K562 (cell line): ENCODE measurements at regions not wholly inside any gene's neighbourhood (a gene's known extent, or its start where the extent isn't known, plus 50 kb on each side); places are given as distances from the start of the nearest gene placed in this dataset.

Experiments
- CBX2 ChIP-seq: fragments of 200-600 bp; sonication (generic); IDR thresholded peaks from one replicate; pipeline ENCODE4 v1.6.1; 2012; ENCODE audit warnings: mild to moderate bottlenecking, low read length, inconsistent platforms; ENCODE audit not compliant: insufficient read depth, poor library complexity, severe bottlenecking
- ELF2 ChIP-seq: fragments of 250-450 bp; sonication (Bioruptor Pico); IDR thresholded peaks from 2 replicates; pipeline ENCODE4 v1.5.0; 2021; ENCODE audit warnings: mild to moderate bottlenecking
- ETV5 ChIP-seq: sonication (generic); formaldehyde crosslinking; IDR thresholded peaks from 2 replicates; pipeline ENCODE4 v1.4.0; 2020; ENCODE audit warnings: low read depth, mild to moderate bottlenecking, missing genetic modification reagents
- GABPB2 ChIP-seq: fragments of 250-450 bp; sonication (Bioruptor Pico); conservative IDR thresholded peaks from 2 replicates; pipeline ENCODE4 v1.5.1; 2021; ENCODE audit warnings: mild to moderate bottlenecking
- GMEB1 ChIP-seq: fragments of 250-450 bp; sonication (Bioruptor Pico); IDR thresholded peaks from 2 replicates; pipeline ENCODE4 v1.4.0; 2020; ENCODE audit warnings: mild to moderate bottlenecking
- HCFC1 ChIP-seq: IDR thresholded peaks from 2 replicates; pipeline ENCODE4 v1.6.1; 2012; ENCODE audit warnings: low read depth, low read length, improper control_type of control experiment
- HOXB6 ChIP-seq: fragments of 250-450 bp; sonication (Bioruptor Pico); IDR thresholded peaks from 2 replicates; pipeline ENCODE4 v1.5.1; 2022; ENCODE audit warnings: mild to moderate bottlenecking, borderline replicate concordance
- OTX1 ChIP-seq: fragments of 450-650 bp; formaldehyde crosslinking; IDR thresholded peaks from 2 replicates; pipeline ENCODE4 v1.4.0; 2022; ENCODE audit warnings: mild to moderate bottlenecking
- PTBP1 ChIP-seq: fragments of 200-400 bp; formaldehyde crosslinking; IDR thresholded peaks from 2 replicates; pipeline ENCODE4 v1.6.1; 2017; ENCODE audit warnings: low read depth, low read length
- PURB ChIP-seq: sonication (generic); formaldehyde crosslinking; IDR thresholded peaks from 2 replicates; pipeline ENCODE4 v1.9.0; 2021; ENCODE audit warnings: low read depth, mild to moderate bottlenecking, missing genetic modification reagents
- XRCC4 ChIP-seq: IDR thresholded peaks from one replicate; pipeline ENCODE4 v1.6.1; 2011; ENCODE audit not compliant: insufficient read depth, insufficient read length; ENCODE audit errors: extremely low read depth
- ZBTB8A ChIP-seq: fragments of 450-650 bp; IDR thresholded peaks from 2 replicates; pipeline ENCODE4 v1.6.1; 2018; ENCODE audit warnings: mild to moderate bottlenecking, moderate library complexity; ENCODE audit not compliant: partially characterized antibody
- ZNF316 ChIP-seq: fragments of 450-650 bp; IDR thresholded peaks from 2 replicates; pipeline ENCODE4 v1.6.1; 2016
- ZNF512 ChIP-seq: IDR thresholded peaks from 2 replicates; pipeline ENCODE4 v1.6.1; 2016; ENCODE audit warnings: missing genetic modification characterization, missing compliant biosample characterization
- ZNF592 ChIP-seq: fragments of 450-650 bp; IDR thresholded peaks from 2 replicates; pipeline ENCODE4 v1.6.1; 2017; ENCODE audit warnings: antibody characterized with exemption, mild to moderate bottlenecking
- ZNF609 ChIP-seq: sonication (generic); formaldehyde crosslinking; IDR thresholded peaks from 2 replicates; pipeline ENCODE4 v1.8.1; 2023; ENCODE audit warnings: missing genetic modification reagents, mild to moderate bottlenecking, borderline replicate concordance

- TF ChIP-seq CBX2 = no peak
- TF ChIP-seq XRCC4 = no peak
- TF ChIP-seq ELF2 = 0 out of 2 replicates have a peak, but pooled peaks have one; percentile 48
- TF ChIP-seq HOXB6 (CRISPR knock-in tag) = no peak
- TF ChIP-seq GMEB1 (CRISPR knock-in tag) = 0 out of 2 replicates have a peak, but pooled peaks have one; percentile 43
- TF ChIP-seq ZNF512 (tag) = no peak
- TF ChIP-seq ZNF592 = peak; percentile 59; the same call in 1 of the 2 replicates
- no peak for TF ChIP-seq PURB
- peak; percentile 41 for TF ChIP-seq HCFC1
- TF ChIP-seq GABPB2 (CRISPR knock-in tag) = no peak
- TF ChIP-seq ZBTB8A = no peak
- TF ChIP-seq PTBP1 = no peak
- peak; percentile 99 for TF ChIP-seq ZNF316
- peak; percentile 90 for TF ChIP-seq ZNF609
- peak; percentile 85 for TF ChIP-seq ETV5 (CRISPR knock-in tag)
- TF ChIP-seq OTX1 (CRISPR knock-in tag) = peak; percentile 38; the same call in 1 of the 2 replicates
Measured at GRCh38 chr7:131109759-131110296, 217.8 kb upstream of the MKLN1 start (continued).
